Activated CD8-positive, alpha-beta memory T cell treated with anti-CD3 and anti-CD28 coated beads, Interleukin-2, amount 10 ng/mL, durations not matched to agents 7 days and 5 days (primary cell): ENCODE measurements at regions not wholly inside any gene's neighbourhood (a gene's known extent, or its start where the extent isn't known, plus 50 kb on each side); places are given as distances from the start of the nearest gene placed in this dataset.
A peak's percentile ranks its signal among the peaks of the same experiment; 100 is the strongest.

Source experiments
- ATAC-seq: fragments of 150-1000 bp; cut with Tn5 transposase; one replicate; pipeline ENCODE4 v1.10.0; 2021; ENCODE audit warnings: moderate library complexity
- CTCF ChIA-PET: fragments of 350-600 bp; sonication (Branson Sonifier 250); formaldehyde crosslinking; loops from one replicate; lab custom pipeline; 2021; ENCODE audit warnings: antibody characterized with exemption; lab: Charles Lee
- DNase-seq: peaks from one replicate; pipeline ENCODE4 v3.0.0-alpha.2; 2020
- H3K27ac Mint-ChIP-seq: one replicate; pipeline ENCODE4 v1.8.0; 2021; ENCODE audit warnings: mild to moderate bottlenecking, mixed read lengths
- H3K27me3 Mint-ChIP-seq: one replicate; pipeline ENCODE4 v1.8.0; 2021; ENCODE audit warnings: mixed read lengths
- H3K36me3 Mint-ChIP-seq: one replicate; pipeline ENCODE4 v1.8.0; 2021; ENCODE audit warnings: mild to moderate bottlenecking, mixed read lengths
- H3K4me1 Mint-ChIP-seq: one replicate; pipeline ENCODE4 v1.8.0; 2021; ENCODE audit warnings: mixed read lengths
- H3K4me3 Mint-ChIP-seq: one replicate; pipeline ENCODE4 v1.8.0; 2021; ENCODE audit warnings: mild to moderate bottlenecking, moderate library complexity, mixed read lengths
- H3K9me3 Mint-ChIP-seq: one replicate; pipeline ENCODE4 v1.8.0; 2022; ENCODE audit warnings: low read depth, mixed read lengths

DNA sequence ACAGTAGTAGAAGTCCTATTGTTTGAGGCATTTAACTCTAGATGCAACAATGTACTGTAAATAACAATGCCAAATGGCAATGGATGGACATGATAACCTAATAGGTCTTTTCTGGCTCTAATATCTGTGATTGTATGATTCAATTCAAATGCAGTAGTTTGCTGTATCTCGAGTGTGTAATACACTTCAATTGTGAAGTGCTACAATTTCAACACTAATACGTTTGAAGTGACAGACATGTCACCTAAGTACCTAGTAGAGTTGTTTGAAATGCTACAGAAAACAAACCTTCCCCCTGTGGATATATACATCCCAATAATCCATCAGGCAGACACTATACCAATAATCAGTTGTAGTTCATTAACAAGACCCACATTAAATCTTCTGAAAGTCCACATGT, 305.9 kb upstream of the ITGA1 start:
- DNase-seq (no peak), ATAC-seq (no peak)
- Mint-ChIP-seq H3K4me1 (no peaks in the 10 kb centered on the region), H3K9me3 (no peaks in the 10 kb centered on the region), H3K27me3 (peaks cover 16% of the 10 kb centered on the region), H3K27ac (no peak overlapping the region), H3K36me3 (no peaks in the 10 kb centered on the region), H3K4me3 (no peak overlapping the region)
- CTCF ChIA-PET = no interaction called here

- Mint-ChIP-seq H3K4me3 (no peak overlapping the region), H3K27me3 (peaks cover 2% of the 10 kb centered on the region), H3K27ac (no peak overlapping the region), H3K9me3 (no peaks in the 10 kb centered on the region), H3K4me1 (no peaks in the 10 kb centered on the region), H3K36me3 (no peaks in the 10 kb centered on the region)
- DNase-seq = no peak
- CTCF ChIA-PET = no interaction called here
- no peak for ATAC-seq
Measured at GRCh38 chr5:52491071-52491787, 296.5 kb upstream of the ITGA1 start.

DNA sequence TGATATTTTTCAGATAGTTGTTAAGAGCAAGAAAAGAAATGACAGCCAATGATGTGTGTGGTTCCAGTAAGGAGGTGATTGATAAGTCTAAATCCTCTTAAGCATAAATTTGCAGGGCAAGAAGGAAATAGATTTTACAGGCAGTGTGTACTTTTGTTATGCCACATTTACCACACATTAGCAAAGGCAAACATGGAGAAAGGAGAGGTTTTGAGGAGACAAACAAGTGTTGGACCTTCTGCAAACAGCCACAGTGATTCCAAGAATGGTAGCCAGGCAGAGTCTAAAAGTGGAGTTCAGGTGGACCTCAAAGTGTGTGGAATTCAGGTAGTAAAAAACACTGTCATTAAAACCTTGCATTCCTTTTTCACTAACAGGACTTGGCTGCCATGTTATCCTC, 295.9 kb upstream of the ITGA1 start:
- H3K27ac Mint-ChIP-seq = no peak overlapping the region
- no peak for DNase-seq
- H3K27me3 Mint-ChIP-seq = peaks cover 4% of the 10 kb centered on the region
- H3K36me3 Mint-ChIP-seq = no peaks in the 10 kb centered on the region
- CTCF ChIA-PET = no interaction called here
- no peak overlapping the region for H3K4me3 Mint-ChIP-seq
- H3K9me3 Mint-ChIP-seq = no peaks in the 10 kb centered on the region
- no peak for ATAC-seq
- H3K4me1 Mint-ChIP-seq = no peaks in the 10 kb centered on the region

GRCh38 chr5:52497133-52497693, 290.5 kb upstream of the ITGA1 start:
- no peak overlapping the region for H3K27ac Mint-ChIP-seq
- no peaks in the 10 kb centered on the region for H3K9me3 Mint-ChIP-seq
- H3K4me1 Mint-ChIP-seq = peaks cover 15% of the 10 kb centered on the region
- DNase-seq (no peak), ATAC-seq (no peak)
- H3K27me3 Mint-ChIP-seq = peaks cover 4% of the 10 kb centered on the region
- CTCF ChIA-PET = no interaction called here
- H3K36me3 Mint-ChIP-seq = no peaks in the 10 kb centered on the region
- H3K4me3 Mint-ChIP-seq = no peak overlapping the region

DNA sequence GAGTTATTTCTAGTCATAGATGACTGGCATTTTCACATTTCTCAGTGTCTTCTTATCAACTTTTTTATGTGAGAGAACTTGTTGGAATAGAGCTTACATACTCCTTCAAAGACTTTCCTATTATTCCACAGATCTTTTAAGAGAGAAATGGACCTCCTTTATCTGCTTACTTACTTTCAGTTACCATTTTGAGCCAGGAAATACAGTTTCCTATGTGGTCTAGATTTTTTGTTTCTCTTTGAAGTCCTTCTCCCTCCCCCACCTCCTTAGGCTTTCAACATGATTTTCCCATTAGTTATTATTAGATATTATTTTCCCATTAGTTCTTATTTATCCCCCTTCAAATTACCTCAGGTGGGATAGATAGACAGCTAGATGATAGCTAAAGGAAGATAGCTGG, 289.1 kb upstream of the ITGA1 start:
- Mint-ChIP-seq H3K4me1 (peaks cover 15% of the 10 kb centered on the region), H3K27me3 (peaks cover 4% of the 10 kb centered on the region), H3K9me3 (no peaks in the 10 kb centered on the region), H3K4me3 (no peak overlapping the region), H3K27ac (no peak overlapping the region), H3K36me3 (no peaks in the 10 kb centered on the region)
- CTCF ChIA-PET = no interaction called here
- DNase-seq (no peak), ATAC-seq (no peak)

- H3K36me3 Mint-ChIP-seq = no peaks in the 10 kb centered on the region
- DNase-seq (no peak), ATAC-seq (no peak)
- H3K27me3 Mint-ChIP-seq = peaks cover 7% of the 10 kb centered on the region
- no peak overlapping the region for H3K27ac Mint-ChIP-seq
- H3K4me1 Mint-ChIP-seq = peaks cover 30% of the 10 kb centered on the region
- H3K4me3 Mint-ChIP-seq = no peak overlapping the region
- H3K9me3 Mint-ChIP-seq = no peaks in the 10 kb centered on the region
- CTCF ChIA-PET = no interaction called here
Measured at GRCh38 chr5:52502460-52502999, 285.2 kb upstream of the ITGA1 start.

DNA sequence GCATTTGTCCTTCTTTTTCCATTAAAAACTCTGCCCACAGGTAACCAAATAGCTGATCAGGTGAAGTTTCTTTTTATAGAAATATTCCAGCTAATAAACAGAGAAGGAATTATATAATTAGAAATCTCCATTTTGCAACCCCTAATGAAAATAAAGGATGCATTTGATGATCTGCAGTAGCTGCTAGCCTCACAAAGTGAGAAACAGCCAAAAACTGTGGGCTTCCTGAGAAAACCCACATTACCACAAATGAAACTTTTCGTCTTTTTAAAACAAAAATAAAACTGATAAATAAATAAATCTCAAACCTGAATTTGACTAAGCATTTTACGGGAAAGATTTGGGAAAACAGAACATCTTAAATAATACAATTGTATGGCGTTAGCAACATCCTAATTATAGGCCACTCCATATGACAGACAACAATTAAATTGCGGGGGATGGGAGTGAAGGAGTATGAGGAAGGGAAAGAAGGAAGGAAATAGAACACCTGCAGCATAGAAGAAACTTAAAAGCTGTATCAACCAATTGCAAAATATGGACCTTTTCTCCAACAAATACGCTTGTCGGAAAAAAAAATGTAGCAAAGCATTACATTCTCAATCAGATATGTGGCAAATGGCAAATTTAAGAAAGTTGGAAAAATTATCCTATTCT, 283.0 kb upstream of the ITGA1 start:
- peaks cover 12% of the 10 kb centered on the region for H3K27me3 Mint-ChIP-seq
- H3K9me3 Mint-ChIP-seq = no peaks in the 10 kb centered on the region
- peak overlapping the region; percentile 38 for H3K4me3 Mint-ChIP-seq
- CTCF ChIA-PET = no interaction called here
- peak overlapping the region; percentile 22 for H3K27ac Mint-ChIP-seq
- peaks cover 18% of the 10 kb centered on the region for H3K4me1 Mint-ChIP-seq
- DNase-seq = no peak
- ATAC-seq = no peak
- H3K36me3 Mint-ChIP-seq = no peaks in the 10 kb centered on the region

DNA sequence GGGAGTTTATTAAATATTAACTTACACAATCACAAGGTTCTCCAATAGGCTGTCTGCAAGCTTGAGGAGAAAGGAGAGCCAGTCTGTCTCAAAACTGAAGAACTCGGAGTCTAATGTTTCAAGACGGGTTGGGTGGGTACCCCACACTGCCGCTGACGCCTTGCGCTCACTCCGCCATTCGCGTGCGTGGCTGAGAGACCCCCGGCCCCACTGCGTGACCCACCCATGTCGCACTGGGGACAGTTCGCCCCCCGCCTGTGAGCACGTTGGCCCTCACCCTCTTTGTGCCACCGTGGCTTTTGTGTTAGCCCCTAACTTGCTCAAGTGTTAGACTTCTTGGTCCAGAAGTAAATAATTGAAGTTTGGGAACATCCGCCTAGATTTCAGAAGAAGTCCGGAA, 270.0 kb upstream of the ITGA1 start:
- CTCF ChIA-PET = no interaction called here
- H3K27ac Mint-ChIP-seq = no peak overlapping the region
- no peaks in the 10 kb centered on the region for H3K36me3 Mint-ChIP-seq
- DNase-seq (no peak), ATAC-seq (no peak)
- H3K27me3 Mint-ChIP-seq = peaks cover 21% of the 10 kb centered on the region
- H3K4me3 Mint-ChIP-seq = no peak overlapping the region
- peaks cover 4% of the 10 kb centered on the region for H3K4me1 Mint-ChIP-seq
- no peaks in the 10 kb centered on the region for H3K9me3 Mint-ChIP-seq

- H3K27ac Mint-ChIP-seq = no peak overlapping the region
- no peaks in the 10 kb centered on the region for H3K36me3 Mint-ChIP-seq
- ATAC-seq (no peak), DNase-seq (no peak)
- CTCF ChIA-PET = no interaction called here
- H3K4me3 Mint-ChIP-seq = no peak overlapping the region
- peaks cover 11% of the 10 kb centered on the region for H3K27me3 Mint-ChIP-seq
- no peaks in the 10 kb centered on the region for H3K9me3 Mint-ChIP-seq
- peaks cover 4% of the 10 kb centered on the region for H3K4me1 Mint-ChIP-seq
Measured at GRCh38 chr5:52520171-52520570, 267.5 kb upstream of the ITGA1 start.

GRCh38 chr5:52521236-52521635, 266.5 kb upstream of the ITGA1 start:
- no peak overlapping the region for H3K4me3 Mint-ChIP-seq
- H3K9me3 Mint-ChIP-seq = no peaks in the 10 kb centered on the region
- H3K36me3 Mint-ChIP-seq = no peaks in the 10 kb centered on the region
- H3K27ac Mint-ChIP-seq = no peak overlapping the region
- H3K4me1 Mint-ChIP-seq = peaks cover 4% of the 10 kb centered on the region
- peaks cover 11% of the 10 kb centered on the region for H3K27me3 Mint-ChIP-seq
- CTCF ChIA-PET = no interaction called here
- ATAC-seq = no peak
- no peak for DNase-seq

DNA sequence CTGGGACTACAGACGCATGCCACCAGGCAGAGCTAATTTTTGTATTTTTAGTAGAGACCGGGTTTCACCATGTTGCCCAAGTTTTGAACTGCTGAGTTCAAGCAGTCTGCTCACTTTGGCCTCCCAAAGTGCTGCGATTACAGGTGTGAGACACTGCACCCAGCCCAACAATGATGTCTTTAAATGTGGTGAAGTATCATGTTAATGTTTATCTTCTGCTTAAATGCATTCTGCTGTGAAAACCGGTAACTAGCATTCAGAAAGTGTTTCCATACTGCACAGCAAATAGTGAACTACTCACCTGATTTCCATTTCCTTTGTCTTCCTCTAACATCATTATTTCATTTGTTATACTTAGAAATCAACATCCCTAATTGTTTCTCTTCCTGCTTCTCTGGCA, 264.0 kb upstream of the ITGA1 start:
- H3K27ac Mint-ChIP-seq = no peak overlapping the region
- no peaks in the 10 kb centered on the region for H3K9me3 Mint-ChIP-seq
- H3K27me3 Mint-ChIP-seq = peaks cover 11% of the 10 kb centered on the region
- H3K36me3 Mint-ChIP-seq = no peaks in the 10 kb centered on the region
- CTCF ChIA-PET = no interaction called here
- DNase-seq = no peak
- H3K4me1 Mint-ChIP-seq = peaks cover 4% of the 10 kb centered on the region
- H3K4me3 Mint-ChIP-seq = no peak overlapping the region
- no peak for ATAC-seq

DNA sequence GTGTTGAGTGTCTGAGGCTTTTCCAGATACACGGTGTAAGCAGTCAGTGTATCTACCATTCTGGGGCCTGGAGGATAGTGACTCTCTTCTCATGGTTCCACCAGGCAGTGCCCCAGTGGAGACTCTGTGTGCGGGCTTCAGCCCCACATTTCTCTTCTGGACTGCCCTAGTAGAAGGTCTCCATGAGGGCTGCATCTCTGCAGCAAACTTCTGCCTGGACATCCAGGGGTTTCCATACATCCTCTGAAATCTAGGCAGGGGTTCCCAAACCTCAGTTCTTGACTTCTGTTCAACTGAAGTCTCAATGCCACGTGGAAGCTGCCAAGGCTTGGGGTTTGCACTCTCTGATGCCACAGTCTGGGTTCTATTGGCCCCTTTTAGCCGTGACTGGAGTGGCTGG, 256.6 kb upstream of the ITGA1 start:
- no peaks in the 10 kb centered on the region for H3K9me3 Mint-ChIP-seq

DNA sequence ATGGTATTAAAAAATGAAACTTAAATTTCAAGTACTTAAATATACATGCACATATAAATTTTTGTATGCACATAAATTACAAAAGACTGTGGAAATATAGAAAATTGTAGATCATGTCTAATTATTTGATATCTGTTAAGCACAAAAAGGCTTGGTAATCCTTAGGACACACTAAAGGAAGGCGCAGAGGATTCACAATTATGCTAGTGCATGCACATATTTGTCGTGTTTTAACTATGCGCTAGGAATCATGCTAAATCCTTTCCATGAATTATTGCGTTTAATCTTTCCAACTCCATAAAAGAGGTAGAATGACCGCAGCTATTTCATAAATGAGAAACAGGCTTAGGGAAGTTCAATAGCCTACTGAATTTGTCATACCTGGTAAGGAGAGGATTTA, 244.1 kb upstream of the ITGA1 start:
- ATAC-seq = no peak
- H3K27ac Mint-ChIP-seq = no peak overlapping the region
- no peak overlapping the region for H3K4me3 Mint-ChIP-seq
- no peaks in the 10 kb centered on the region for H3K9me3 Mint-ChIP-seq
- no peak for DNase-seq
- H3K27me3 Mint-ChIP-seq = peaks cover 10% of the 10 kb centered on the region
- CTCF ChIA-PET = interaction anchor here (0.9 kb wide), 1 partner anchor 363 kb away, joined by 3 read pairs; no protein-coding TSS in a partner anchor
- no peaks in the 10 kb centered on the region for H3K36me3 Mint-ChIP-seq
- no peaks in the 10 kb centered on the region for H3K4me1 Mint-ChIP-seq

More for the DNA sequence above, 256.6 kb upstream of the ITGA1 start:
- H3K36me3 Mint-ChIP-seq = no peaks in the 10 kb centered on the region
- ATAC-seq = no peak
- CTCF ChIA-PET = no interaction called here
- H3K4me3 Mint-ChIP-seq = no peak overlapping the region
- no peak for DNase-seq
- no peak overlapping the region for H3K27ac Mint-ChIP-seq
- H3K4me1 Mint-ChIP-seq = no peaks in the 10 kb centered on the region
- H3K27me3 Mint-ChIP-seq = peaks cover 3% of the 10 kb centered on the region

GRCh38 chr5:52544738-52545137, 243.0 kb upstream of the ITGA1 start:
- Mint-ChIP-seq H3K4me1 (no peaks in the 10 kb centered on the region), H3K27me3 (peaks cover 10% of the 10 kb centered on the region), H3K27ac (no peak overlapping the region), H3K4me3 (no peak overlapping the region), H3K36me3 (no peaks in the 10 kb centered on the region), H3K9me3 (no peaks in the 10 kb centered on the region)
- DNase-seq (no peak), ATAC-seq (no peak)
- CTCF ChIA-PET = no interaction called here
